ENCODE measurements at regions not wholly inside any gene's neighbourhood (a gene's known extent, or its start where the extent isn't known, plus 50 kb on each side); places are given as distances from the start of the nearest gene placed in this dataset.

DNA sequence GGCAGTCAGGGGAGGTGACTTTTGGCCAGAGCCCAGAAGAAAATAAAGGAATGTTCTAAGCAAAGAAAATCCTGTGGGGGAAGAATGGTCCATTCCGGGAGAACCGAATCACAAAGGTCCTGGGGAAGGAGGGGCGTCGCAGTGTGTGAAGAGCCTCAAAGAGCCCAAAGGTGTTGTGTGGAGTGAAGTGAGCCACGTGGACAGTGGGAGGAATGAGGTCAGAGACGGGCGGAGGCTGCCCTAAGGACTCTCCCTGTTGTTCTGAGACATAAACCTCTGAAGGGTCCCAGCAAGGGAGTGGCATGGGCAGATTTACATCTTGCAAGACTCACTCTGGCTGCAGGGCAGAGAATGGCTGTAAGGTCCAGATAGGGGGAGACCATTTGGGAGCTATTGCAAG lies 91.3 kb upstream of the SEC11C start:
- TF ChIP-seq EZH2phosphoT487 (IDR thresholded peaks at IDR 0.05; ENCODE audit: borderline replicate concordance, low read depth, low read length), result no peak
- no peak for TF ChIP-seq CTCF (conservative IDR thresholded peaks at IDR 0.05; ENCODE audit: low read length)
- ChIA-PET CTCF (ENCODE audit: unreplicated experiment) (no interaction called here), POLR2A (no interaction called here)
- Histone ChIP-seq H3K36me3 (ENCODE audit: insufficient read depth, low read length) (no peaks in the 10 kb centered on the region), H4K20me1 (ENCODE audit: insufficient read depth, low read length) (no peaks in the 10 kb centered on the region), H3K4me2 (ENCODE audit: low read length) (no peak overlapping the region), H3K27ac (ENCODE audit: low read depth, low read length, poor library complexity, severe bottlenecking) (no peak overlapping the region), H3K79me2 (ENCODE audit: insufficient read depth, low read depth, low read length) (no peaks in the 10 kb centered on the region), H3K9me3 (ENCODE audit: low read length) (no peaks in the 10 kb centered on the region), H3K4me3 (ENCODE audit: low read depth, low read length, poor library complexity, severe bottlenecking) (no peak overlapping the region), H2AFZ (ENCODE audit: low read length) (no peak overlapping the region), H3K4me1 (ENCODE audit: insufficient read depth, low read length, poor library complexity, severe bottlenecking) (peaks cover 10% of the 10 kb centered on the region), H3K9me2 (ENCODE audit: insufficient read depth, low read length) (no peaks in the 10 kb centered on the region)
- intact Hi-C loops (cut with micrococcal nuclease; ENCODE audit: unreplicated experiment), result no loop called here
- BruUV-seq (replicated peaks), result no TSS peak
- no peak for DNase-seq (ENCODE audit: low spot score)

DNA sequence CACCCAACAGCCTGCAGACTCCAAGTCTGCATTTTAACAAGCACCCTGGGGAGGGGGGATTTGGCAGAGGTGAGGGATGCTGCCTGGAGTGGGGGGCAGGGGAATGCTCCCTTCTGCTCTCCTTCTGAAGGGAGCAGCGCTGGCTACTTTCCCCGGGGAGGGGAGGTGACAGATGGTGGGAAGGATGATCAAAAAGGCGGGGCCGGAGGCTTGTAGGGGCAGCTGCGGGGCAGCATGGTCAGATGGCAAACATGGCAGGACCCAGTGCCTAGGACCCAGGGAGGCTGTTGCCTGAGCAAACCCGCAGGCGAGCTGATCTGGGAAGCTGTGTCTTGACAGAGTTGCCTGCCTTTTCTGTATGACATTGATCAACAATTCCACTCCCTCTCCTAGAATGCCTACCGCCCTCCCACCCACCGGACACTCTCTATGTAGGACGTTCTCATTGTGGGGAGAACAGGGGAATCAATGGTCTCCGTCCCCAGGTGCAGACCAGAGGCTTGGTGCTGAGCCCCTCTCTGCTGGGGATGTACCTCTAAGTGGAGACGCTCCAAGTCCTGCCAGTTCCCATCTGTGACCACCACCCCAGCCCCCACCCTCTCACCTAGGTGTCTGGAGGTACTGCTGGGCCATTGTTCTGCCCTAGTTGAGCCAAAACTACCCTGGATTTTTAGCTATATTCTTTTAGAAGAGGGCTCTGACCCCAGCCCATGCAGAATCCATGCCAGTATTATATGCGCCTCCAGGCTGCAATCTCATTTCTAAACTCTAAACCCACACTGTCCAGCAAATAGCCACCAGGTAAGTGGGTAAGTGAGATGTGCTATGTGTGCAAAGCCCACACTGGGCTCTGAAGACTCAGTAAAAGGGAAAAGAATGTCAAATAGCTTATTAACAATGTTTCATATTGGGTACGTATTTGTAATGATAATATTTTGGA lies 89.7 kb upstream of the SEC11C start:
- Histone ChIP-seq H4K20me1 (ENCODE audit: insufficient read depth, low read length) (no peaks in the 10 kb centered on the region), H3K4me3 (ENCODE audit: low read depth, low read length, poor library complexity, severe bottlenecking) (no peak overlapping the region), H3K79me2 (ENCODE audit: insufficient read depth, low read depth, low read length) (no peaks in the 10 kb centered on the region), H3K27ac (ENCODE audit: low read depth, low read length, poor library complexity, severe bottlenecking) (no peak overlapping the region), H3K36me3 (ENCODE audit: insufficient read depth, low read length) (no peaks in the 10 kb centered on the region), H2AFZ (ENCODE audit: low read length) (no peak overlapping the region), H3K4me2 (ENCODE audit: low read length) (no peak overlapping the region), H3K9me2 (ENCODE audit: insufficient read depth, low read length) (no peaks in the 10 kb centered on the region), H3K4me1 (ENCODE audit: insufficient read depth, low read length, poor library complexity, severe bottlenecking) (peaks cover 10% of the 10 kb centered on the region), H3K9me3 (ENCODE audit: low read length) (no peaks in the 10 kb centered on the region)
- DNase-seq (ENCODE audit: low spot score), result no peak
- BruUV-seq (replicated peaks), result no TSS peak
- intact Hi-C loops (cut with micrococcal nuclease; ENCODE audit: unreplicated experiment), result loop anchor here (10.0 kb wide), 1 partner anchor 155 kb away; no protein-coding TSS in a partner anchor
- ChIA-PET CTCF (ENCODE audit: unreplicated experiment) (no interaction called here), POLR2A (interaction anchor here (0.7 to 1.2 kb wide), 3 partner anchors 16 to 523 kb away, joined by 3 read pairs; no protein-coding TSS in a partner anchor)
- TF ChIP-seq CTCF (conservative IDR thresholded peaks at IDR 0.05; ENCODE audit: low read length), result no peak
- TF ChIP-seq EZH2phosphoT487 (IDR thresholded peaks at IDR 0.05; ENCODE audit: borderline replicate concordance, low read depth, low read length), result no peak

GRCh38 chr18:59050661-59051057 lies 89.0 kb upstream of the SEC11C start:
- H3K27ac ChIP-seq (ENCODE audit: low read depth, low read length, poor library complexity, severe bottlenecking), result no peak overlapping the region
- H3K4me1 ChIP-seq (ENCODE audit: insufficient read depth, low read length, poor library complexity, severe bottlenecking), result peaks cover 10% of the 10 kb centered on the region
- no peaks in the 10 kb centered on the region for H3K79me2 ChIP-seq (ENCODE audit: insufficient read depth, low read depth, low read length)
- CTCF ChIA-PET (ENCODE audit: unreplicated experiment), result no interaction called here
- peak overlapping the region; percentile 8; the same call in 1 of the 2 replicates for H3K4me2 ChIP-seq (ENCODE audit: low read length)
- no peaks in the 10 kb centered on the region for H3K9me3 ChIP-seq (ENCODE audit: low read length)
- intact Hi-C loops (cut with micrococcal nuclease; ENCODE audit: unreplicated experiment), result loop anchor here (10.0 kb wide), 1 partner anchor 156 kb away; no protein-coding TSS in a partner anchor
- DNase-seq (ENCODE audit: low spot score), result peak; percentile 24
- TF ChIP-seq CTCF (conservative IDR thresholded peaks at IDR 0.05; ENCODE audit: low read length), result no peak
- no peak for TF ChIP-seq EZH2phosphoT487 (IDR thresholded peaks at IDR 0.05; ENCODE audit: borderline replicate concordance, low read depth, low read length)
- BruUV-seq (replicated peaks), result no TSS peak
- no peak overlapping the region for H3K4me3 ChIP-seq (ENCODE audit: low read depth, low read length, poor library complexity, severe bottlenecking)
- no peaks in the 10 kb centered on the region for H3K36me3 ChIP-seq (ENCODE audit: insufficient read depth, low read length)
- POLR2A ChIA-PET, result interaction anchor here (0.7 to 1.2 kb wide), 3 partner anchors 15 to 524 kb away, joined by 3 read pairs; no protein-coding TSS in a partner anchor
- peak overlapping the region; percentile 61; the same call in 1 of the 2 replicates for H2AFZ ChIP-seq (ENCODE audit: low read length)
- no peaks in the 10 kb centered on the region for H3K9me2 ChIP-seq (ENCODE audit: insufficient read depth, low read length)
- H4K20me1 ChIP-seq (ENCODE audit: insufficient read depth, low read length), result no peaks in the 10 kb centered on the region
